ENCODE measurements at regions not wholly inside any gene's neighbourhood (a gene's known extent, or its start where the extent isn't known, plus 50 kb on each side); places are given as distances from the start of the nearest gene placed in this dataset.
"Not testable (repeated sequence)": the region's sequence is repeated elsewhere in the genome, so short reads cannot be mapped to it uniquely, and the experiment has no call there.

DNA sequence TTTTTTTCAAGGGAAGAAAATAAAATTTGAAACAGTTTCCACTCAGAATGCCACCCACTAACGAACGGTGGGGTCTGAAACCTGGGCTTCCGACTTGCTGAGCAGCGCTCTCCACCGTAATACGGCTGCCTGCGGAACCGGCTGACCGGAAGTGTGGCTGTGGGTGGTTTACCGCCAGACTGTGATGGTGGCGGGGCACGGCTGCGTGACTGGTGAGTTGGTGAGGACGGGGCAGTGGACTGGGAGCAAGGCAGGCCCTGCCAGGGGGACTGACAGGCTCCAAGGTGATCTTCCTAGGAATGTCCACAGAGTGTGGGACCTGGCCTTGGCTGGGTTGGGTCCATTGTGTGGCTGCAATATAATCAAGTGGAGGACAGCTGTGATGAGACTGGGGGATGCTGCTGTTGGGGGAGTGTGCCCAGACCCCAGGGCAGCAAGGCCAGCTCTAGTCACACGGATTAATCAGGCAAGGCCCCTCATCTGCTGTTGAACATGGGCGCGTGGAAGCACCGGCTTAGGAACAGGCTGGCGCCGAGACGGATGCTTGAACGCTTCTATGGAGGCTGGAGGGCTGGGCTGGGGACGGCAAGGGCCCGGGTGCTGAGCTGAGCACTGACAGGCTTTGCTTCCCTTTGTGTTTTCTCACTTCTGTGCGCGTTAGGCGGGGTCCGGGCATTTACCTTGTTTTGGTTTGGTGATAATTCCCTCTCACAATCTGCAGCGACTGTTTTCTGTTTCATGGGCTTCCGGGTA lies 357.7 kb upstream of the SPRED2 start:
- no peak for DNase-seq (ENCODE audit: low spot score)

DNA sequence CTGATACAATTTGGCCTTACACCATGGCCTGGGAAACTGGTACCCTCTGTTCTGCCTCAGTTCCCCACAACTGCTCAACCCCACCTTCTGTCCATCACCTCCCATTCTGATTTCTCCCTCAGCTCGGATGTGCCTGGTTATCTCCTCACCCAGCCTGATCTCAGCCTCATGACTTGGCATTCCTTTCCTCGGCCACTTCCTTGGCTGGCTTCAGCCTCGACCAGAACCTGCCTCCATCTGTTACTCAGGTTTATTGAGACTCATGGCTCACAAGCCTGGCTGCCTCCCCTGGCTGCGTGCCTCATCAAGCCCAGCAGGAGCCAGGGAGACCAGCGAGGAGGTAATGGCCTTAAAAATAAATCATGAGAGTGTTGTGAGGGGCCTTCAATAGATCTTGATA lies 356.2 kb upstream of the SPRED2 start:
- peak; percentile 3 for DNase-seq (ENCODE audit: low spot score)

DNA sequence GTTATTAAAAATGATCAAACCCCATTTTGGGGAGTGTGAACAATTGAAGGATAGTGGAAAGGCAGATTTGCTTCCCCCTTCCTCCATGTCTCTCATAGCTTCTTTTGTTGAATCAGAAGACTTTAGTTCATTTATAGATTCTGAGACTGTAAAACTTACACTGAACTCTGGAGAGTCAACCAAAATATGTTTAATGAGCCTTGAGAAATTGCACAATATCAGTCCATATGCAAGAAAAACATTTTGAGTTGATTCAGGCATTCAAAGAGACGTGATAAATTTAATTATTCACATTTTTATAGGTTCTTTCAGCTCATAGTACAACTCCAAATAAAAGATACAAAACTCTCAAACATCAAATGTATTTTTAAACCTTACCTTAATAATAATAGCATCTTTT lies 354.4 kb upstream of the SPRED2 start:
- DNase-seq (ENCODE audit: low spot score), result no peak

DNA sequence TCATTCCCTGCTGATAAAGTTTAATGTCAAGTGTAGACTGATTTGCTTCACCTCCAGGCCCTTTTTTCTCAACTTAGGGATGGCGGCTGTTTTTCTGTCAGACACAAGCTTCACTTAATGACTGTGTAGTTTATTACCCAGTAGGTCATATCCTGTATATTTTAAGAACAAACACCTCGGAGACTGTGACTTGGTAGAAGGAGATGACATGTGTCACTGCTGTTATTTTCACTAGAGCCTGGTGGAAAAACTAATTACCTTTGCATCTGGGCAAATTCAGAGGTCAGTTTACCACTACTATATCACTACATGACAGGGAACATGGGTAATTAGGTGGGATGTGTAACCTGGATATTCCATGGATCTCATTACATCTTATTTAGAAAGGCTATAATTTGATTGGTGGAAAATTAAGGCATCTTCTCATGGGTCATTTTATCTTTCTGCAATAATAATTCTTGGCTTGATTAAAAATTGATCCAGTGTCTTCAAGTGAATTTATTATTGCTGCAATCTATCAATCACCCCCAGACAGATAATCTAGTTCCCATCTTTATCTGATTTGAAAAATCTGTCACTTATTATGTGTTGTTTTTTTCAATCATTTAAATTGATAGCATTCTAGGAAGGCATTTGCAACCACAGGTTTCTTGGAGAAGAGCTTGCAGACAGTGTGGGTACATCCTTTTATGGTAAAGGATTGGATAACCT lies 353.8 kb upstream of the SPRED2 start:
- DNase-seq (ENCODE audit: low spot score), result no peak

DNA sequence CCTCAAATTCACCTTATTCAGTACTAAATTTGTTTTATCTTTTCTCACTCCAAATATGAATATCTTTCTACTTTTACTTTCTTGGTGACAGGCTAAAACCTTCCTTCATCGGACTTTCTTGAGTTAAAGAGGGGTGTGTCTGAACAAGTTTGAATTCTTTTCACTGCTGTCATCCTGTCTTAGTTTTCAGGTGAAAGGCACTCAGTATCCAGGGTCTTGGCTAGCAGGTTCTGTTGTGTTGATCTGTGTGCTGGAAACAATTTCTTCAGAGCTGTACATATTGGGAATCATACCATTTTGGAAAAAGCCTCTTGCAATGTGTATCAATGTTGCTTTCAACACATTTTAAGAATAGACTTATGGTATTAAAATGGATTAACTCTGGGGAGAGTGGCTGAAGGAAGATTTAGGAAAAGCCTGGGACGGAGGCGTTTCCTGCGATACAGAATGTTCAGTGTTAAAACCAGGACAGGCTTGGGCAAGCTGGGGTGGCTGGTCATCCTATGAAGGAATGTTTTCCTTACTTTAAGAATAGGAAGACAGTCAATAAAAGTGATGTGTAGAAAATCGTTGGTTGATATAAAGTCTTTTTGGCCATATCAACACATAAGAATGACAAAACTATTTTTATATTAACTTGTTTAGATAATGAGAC lies 350.7 kb upstream of the SPRED2 start:
- DNase-seq (ENCODE audit: low spot score), result no peak

DNA sequence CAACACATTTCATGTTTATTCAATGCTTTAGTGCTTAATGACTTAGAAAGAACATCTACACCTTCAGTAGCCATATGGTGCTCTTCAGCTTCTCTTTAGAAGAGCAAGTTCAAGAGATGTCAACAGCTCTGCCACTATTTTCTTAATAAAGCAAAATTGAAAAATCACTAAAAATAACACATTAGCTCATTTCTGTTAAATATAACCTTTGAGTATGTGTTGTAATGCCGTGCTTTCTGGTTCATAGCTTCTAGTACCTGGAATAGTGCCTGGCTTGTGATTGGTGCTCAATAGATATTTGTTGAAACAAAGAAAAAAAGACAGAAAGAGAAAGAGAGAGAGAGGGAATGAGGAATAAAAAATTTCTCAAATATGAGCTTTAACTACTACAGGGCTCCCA lies 349.8 kb upstream of the SPRED2 start:
- DNase-seq (ENCODE audit: low spot score), result no peak

DNA sequence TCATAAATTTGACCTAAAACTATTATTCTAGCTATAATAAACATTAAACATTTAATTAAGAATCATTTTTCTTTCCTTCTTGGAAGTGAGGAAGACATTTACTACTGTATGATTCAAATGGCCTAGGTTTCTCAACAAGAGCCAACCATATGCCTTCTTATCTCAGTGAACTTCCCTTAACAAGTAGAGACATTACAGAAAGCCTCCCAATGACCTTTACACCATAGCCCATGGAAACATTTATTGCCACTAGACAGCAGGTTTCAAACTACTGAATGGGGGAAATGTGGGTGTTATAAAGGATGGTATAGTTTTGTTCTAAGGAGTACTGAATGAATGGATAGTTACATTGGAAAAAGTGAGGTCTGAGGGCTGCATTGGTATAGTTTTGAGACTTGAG lies 349.4 kb upstream of the SPRED2 start:
- no peak for DNase-seq (ENCODE audit: low spot score)

DNA sequence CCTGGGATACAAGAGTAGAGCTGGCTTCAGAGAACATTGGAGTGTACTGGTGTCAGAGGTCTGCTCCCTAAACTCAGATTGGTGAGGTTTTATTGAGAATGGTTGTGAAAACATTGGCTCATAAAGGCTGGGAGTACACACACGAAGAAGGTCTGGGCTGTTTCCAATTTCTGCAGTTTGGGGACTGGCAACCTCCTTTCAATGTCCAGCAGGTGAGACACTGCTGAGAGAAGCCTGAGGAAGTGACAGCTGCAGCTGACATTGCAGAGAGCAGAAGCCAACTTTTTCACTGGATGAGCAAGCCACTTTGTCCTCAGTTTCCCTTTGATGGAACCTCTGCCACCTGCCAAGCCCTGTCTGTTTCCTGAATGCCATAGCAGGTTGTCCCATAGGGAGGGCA lies 346.6 kb upstream of the SPRED2 start:
- peak; percentile 2 for DNase-seq (ENCODE audit: low spot score)

DNA sequence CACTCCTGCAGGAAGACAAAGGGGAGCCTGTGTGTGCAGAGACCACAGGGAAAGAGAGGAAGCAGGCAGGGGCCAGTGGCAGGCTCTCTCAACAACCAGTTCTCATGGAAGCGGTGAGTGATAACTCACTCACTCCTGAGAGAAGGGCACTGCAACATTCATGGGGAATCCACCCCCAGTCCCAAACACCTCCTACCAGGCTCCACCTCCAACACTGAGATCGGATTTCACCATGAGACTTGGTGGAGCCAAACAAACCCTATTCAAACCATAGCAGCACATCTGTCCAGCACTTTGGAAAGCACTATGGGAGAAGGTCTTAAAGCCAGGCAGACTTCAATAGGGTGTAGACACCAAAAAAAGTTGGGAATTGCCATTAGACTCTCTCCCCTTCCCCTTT lies 345.7 kb upstream of the SPRED2 start:
- DNase-seq (ENCODE audit: low spot score), result no peak

DNA sequence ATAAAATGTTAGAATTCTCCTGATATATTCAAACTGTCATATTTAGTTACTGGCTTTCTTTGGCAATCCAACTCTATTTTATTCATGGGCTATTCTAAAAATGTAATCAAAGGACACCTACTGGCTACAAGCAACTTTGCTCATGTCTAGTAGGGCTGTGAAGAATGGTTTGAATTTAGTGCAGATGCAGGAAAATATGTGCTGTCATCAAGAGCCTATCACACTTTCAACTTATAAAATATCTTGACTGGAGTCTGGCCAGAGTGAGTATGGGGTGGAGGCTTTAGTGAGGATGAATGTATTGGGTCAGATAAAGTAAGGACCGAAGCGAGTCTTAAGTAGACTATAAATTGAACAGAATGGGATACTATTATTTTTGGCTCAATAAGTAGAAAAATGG lies 343.4 kb upstream of the SPRED2 start:
- no peak for DNase-seq (ENCODE audit: low spot score)

DNA sequence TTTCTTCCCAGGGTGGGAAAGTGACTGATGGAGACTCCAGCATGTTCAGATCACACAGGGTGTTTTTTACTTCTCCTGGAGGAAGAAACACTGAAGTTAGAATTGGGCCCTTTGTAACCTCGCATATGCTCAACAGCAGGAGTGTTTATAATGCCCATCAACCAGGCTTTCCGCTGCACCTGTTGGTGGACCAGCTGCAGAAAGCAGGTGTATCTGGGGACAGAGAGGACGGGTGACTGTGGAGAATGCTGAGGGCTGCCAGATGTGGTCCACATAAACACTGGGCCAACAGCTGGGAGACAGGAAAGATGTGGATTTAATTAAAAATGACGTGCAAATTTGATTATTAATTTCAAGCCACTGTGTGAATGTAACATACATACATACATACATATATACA lies 335.5 kb upstream of the SPRED2 start:
- DNase-seq (ENCODE audit: low spot score), result no peak

DNA sequence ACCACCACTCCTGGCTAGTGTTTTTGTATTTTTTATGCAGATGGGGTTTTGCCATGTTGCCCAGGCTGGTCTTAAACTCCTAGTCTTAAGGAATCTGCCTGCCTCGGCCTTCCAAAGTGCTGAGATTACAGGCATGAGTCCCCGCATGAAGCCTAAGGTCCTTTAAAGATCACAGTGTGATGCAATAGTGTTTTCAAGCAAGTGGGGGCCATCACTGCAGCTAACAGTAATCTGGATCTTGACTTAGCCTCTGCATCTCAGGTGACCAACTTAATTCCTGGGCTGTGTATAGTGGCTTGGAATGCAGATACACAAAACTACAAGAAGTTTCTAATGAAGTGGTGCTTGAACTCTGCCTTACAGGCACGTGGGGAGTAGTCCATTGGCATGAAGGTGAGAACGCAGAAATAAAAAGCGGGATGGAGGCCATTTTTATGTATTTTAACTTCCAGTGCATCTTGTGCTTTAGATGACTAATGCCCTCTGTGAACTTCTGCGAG lies 334.4 kb upstream of the SPRED2 start:
- DNase-seq (ENCODE audit: low spot score), result no peak

DNA sequence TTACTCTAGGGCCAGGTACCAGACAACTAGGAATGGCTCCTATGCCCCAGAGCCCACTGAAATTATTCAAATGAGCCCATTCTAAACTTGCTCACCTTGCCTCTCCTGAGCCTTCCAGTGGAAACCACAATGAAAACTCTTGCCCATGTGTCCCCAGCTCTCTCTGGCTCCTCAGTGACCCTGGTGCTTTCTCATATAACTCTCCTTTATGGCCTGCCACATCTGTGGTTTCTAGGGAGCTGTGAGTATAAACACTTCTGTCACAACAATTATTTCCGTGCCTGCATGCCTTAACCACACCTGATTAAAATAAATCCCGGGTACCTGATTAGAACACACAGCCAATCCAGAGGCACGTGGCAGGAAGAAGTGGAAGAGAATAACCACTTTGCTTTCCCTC lies 333.0 kb upstream of the SPRED2 start:
- no peak for DNase-seq (ENCODE audit: low spot score)

DNA sequence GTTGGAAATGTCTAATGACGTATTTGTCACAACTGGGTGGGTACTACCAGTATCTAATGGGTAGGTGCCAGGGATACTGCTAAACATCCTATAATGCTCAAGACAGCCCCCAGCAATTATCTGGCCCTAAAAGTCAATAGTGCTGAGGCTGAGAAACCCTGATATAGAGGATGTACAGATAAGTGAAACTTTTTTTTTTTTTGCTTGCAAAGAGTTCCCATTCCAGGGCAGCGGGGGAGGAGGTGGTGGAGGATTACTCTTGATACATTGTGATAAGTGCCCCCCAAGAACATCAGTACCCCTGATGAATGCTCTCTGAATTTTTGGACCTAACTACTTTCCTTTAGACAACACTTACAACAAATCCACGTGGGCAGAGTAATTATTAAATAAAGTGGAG lies 329.7 kb upstream of the SPRED2 start:
- no peak for DNase-seq (ENCODE audit: low spot score)

DNA sequence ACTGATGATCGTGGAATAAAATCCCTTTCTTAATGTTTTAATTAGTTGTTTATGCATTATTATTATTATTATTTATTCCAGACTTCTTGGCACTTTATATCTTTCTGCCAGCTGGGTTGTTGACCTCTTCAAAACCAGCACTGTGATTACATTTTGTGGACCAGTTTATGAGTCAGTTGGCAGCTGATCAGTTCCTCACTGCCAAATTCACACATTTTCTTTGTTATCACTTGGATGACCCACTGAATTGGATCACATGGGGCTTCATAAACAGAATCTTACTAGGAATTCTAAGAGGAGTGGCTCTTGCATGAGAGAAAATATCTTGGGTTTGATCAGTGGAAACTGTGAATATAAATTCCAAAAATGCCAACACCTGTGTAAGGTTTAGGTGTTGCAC lies 321.8 kb upstream of the SPRED2 start:
- no peak for DNase-seq (ENCODE audit: low spot score)

DNA sequence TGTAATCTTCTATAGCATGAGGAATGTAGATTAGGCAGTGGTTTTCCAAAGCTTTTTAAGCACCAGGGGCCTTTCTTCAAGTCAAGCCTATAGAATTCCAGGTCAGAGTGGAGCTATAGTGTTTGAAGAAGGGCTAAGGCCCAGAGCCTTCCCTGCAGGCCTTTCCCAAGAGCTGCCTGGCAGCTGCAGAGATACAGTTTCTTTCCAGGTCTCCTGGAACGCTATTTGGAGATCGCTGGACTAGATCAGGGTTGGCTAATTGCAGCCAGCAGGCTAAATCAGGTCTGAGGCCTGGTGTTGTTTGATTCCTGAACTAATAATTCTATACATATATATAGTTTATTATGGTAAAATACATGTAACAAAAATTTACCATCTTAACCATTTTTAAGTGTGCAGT lies 319.0 kb upstream of the SPRED2 start:
- no peak for DNase-seq (ENCODE audit: low spot score)

DNA sequence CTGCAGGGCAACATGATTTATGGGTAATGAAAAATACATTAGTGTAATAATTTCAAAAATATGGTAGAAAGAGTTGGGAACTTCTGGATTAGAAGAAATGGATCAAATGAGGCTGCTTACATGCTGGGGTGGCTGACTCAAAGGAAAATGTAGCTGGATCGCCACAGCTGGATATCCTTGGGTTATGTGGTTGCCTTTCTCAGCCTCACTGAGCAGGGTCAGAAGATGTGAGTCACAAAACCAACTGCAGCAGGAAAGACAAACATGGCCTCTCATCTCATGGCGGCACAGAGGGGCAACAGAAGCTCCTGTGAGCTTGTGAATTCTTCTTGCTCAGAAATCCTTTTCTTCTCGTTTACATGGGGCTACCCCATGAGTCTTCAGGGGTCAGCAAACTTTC lies 317.1 kb upstream of the SPRED2 start:
- DNase-seq (ENCODE audit: low spot score), result no peak

DNA sequence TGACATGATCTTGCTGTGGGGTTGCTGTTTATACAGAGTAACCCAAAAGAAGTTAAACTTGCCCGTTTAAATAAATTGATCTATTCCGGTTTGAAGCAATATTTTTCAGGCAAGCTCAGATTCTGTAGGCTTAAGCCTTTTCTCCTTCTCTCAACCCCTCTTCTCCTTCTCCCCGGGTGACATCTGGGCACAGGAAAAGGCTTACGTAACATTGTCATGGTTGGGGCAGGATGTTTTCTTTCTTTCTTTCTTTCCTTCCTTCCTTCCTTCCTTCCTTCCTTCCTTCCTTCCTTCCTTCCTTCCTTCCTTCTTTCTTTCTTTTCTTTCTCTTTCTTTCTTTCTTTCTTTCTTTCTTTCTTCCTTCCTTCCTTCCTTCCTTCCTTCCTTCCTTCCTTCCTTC lies 315.5 kb upstream of the SPRED2 start:
- DNase-seq (ENCODE audit: low spot score), result not testable (repeated sequence)

DNA sequence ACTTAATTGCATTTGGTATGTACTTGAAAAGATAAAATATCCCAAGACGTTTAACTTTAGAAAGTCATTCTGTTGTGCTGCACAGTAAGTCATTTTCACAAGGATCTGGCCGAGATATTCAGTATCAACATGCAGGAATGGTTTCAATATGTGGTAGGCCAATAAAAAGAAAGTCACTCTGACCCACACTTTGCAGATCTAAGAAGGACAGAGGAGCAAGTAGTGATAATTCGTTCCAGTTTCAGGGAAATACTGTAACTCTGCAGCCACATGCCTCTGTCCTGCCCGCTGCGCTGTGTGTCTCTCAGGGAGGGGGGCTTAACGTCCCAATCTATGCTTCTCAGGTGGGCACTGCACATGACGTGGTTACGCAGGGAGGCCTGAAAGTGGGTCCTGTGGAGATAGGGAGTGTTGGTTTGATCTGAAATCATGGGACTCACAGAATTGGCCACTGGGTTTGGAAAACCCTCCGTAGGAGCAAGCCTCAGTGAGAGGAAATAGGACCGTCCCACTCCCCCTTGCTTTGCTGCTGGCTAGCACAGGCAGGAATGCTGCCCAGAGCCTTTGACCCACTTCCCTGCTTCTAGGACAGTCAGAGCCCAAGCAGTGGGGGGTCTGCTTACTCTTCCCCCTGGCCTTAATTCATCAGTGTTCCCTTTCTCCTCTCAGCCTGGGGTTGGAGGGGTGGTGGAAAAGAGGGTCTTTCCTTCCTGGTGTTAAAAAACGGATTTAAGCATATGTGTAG lies 314.7 kb upstream of the SPRED2 start:
- no peak for DNase-seq (ENCODE audit: low spot score)

DNA sequence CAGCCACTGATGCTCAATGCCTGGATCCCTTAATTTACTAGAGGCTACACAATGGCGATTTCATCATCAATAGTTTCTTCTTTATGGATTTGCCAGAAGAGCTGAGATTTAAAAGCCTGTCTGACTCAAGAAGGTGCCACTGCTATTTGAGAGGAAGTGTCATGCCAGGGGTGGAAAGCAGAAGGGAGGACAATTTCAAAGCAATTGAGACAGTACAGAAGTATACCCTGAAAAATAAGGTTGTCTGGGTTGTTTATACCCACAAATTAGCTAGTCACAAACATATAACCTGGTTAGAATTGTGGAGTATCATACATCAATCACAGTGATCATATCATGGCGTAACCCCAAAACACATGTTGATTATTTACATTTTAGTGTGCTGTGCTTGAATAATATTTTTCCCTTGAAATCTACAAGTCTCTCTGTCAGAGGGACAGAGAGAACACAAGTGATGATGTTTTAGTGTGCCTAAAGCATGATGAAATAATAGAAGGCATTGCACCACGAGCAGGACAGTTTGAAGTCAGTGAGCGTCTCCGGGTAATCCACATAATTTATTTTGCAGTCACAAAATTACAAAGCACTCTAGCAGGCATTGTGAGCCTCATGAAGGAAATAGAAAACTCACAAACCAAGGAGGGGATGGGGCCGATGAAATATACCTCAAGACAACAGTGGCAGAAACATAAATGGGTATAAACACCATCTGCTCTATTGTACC lies 312.2 kb upstream of the SPRED2 start:
- DNase-seq (ENCODE audit: low spot score), result no peak

DNA sequence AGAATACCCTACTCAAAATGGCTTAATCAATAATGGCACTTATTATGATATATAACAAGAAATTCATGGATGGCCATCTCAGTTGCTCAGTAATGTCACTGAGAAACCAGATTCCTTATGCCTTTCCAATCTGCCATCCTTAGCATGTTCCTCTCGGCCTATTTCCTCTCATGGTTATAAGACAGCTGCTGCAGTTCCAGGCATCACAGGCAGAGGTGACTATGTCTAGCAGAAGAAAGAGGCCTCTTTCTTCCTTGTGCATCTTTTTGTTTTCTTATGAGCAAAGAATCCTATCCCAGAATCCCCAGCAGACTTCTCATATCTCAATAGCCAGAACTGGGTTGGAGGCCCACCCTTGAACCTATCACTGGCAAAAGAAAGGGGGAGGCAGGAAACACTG lies 310.6 kb upstream of the SPRED2 start:
- no peak for DNase-seq (ENCODE audit: low spot score)

DNA sequence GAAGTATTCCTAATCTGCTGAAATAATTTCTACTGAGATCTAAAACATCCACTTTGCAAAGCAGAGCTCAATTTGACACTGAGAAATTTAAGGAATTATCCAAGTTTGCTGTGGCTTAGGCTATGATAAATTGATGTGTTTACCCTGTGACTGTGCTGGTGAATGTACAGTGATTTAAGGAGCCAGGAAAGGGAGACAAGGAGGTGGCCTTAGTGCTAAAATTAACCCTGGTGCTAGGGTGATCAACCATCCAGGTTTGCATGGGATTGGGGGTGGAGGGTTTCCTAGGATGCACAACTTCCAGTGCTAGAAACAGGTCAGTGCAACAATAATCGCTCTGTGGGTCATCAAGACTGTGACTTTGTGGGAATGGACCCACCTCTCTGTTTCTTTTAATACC lies 307.5 kb upstream of the SPRED2 start:
- no peak for DNase-seq (ENCODE audit: low spot score)
